Psoas muscle (tissue), 7 donors: ENCODE measurements at regions not wholly inside any gene's neighbourhood (a gene's known extent, or its start where the extent isn't known, plus 50 kb on each side); places are given as distances from the start of the nearest gene placed in this dataset.

Experiments used
- ATAC-seq, 4 donors: fragments of 200-7000 bp; cut with Tn5 transposase; one replicate each; pipeline ENCODE4 v1.9.1; 2020; ENCODE audit warnings: moderate library complexity in 3 of 4, mild to moderate bottlenecking in 2 of 4
- DNase-seq, 2 donors: peaks; one replicate each; pipeline ENCODE4 v3.0.0-alpha.2; 2020
- H3K27ac ChIP-seq: fragments of 200-600 bp; one replicate; pipeline ENCODE4 v1.8.0; 2022
- H3K27me3 ChIP-seq, 3 donors: fragments of 200-600 bp in 1 of 3; one replicate each; pipeline versions ENCODE4 v1.6.1 to v1.8.0; 2013 to 2022; ENCODE audit warnings: low read length in 2 of 3, mild to moderate bottlenecking in 2 of 3, moderate library complexity in 1 of 3; ENCODE audit not compliant: insufficient read depth in 3 of 3
- H3K36me3 ChIP-seq, 2 donors: fragments of 200-600 bp in 1 of 2; one replicate each; pipeline versions ENCODE4 v1.6.1 to v1.8.0; 2013 to 2022; ENCODE audit warnings: low read depth in 1 of 2, mild to moderate bottlenecking in 1 of 2, moderate library complexity in 1 of 2; ENCODE audit not compliant: insufficient read depth in 1 of 2
- H3K4me1 ChIP-seq: fragments of 200-600 bp; one replicate; pipeline ENCODE4 v1.8.0; 2022
- H3K4me3 ChIP-seq: fragments of 200-600 bp; one replicate; pipeline ENCODE4 v1.8.0; 2022; ENCODE audit warnings: mild to moderate bottlenecking
- H3K9me3 ChIP-seq: fragments of 200-600 bp; one replicate; pipeline ENCODE4 v1.8.0; 2022
- CTCF ChIP-seq: fragments of 200-600 bp; IDR thresholded peaks from one replicate; pipeline ENCODE4 v1.8.0; 2022; ENCODE audit warnings: antibody characterized with exemption
- WGBS, 3 donors: extraction: QIAGEN DNeasy Blood & Tissue Kit; methylation state at CpG; one replicate each; pipeline versions ENCODE4 v1.1.6 to v1.1.7; 2013; 5-methylcytosine and 5-hydroxymethylcytosine counted together
- intact Hi-C, 2 donors: fragments of 100-400 bp; cut with DNase I; formaldehyde crosslinking; loops; one replicate each; pipeline versions ENCODE4 v1.11.0 to v1.14.2; 2022
- donor health status: healthy with polysubstance abuse.
- donor health status: DM: no; HTN: no; CAD: no; lungs with moderate emphysema.
- donor health status: Bipolar disorder and iron deficiency.
- donor health status: healthy.
- donor health status: DM: yes; HTN: yes; CAD: no.
- donor health status: DM: no; HTN: no; CAD: no.
- donor health status: DM: yes; HTN: yes; CAD: no.

GRCh38 chr4:10316851-10317250, 140.4 kb downstream of the ZNF518B start:
- Histone ChIP-seq H3K9me3 (no peaks in the 10 kb centered on the region), H3K27ac (no peak overlapping the region), H3K27me3 (peaks cover 0 to 2% (median 0%) of the 10 kb centered on the region in 3 donors), H3K4me1 (no peaks in the 10 kb centered on the region), H3K36me3 (no peaks in the 10 kb centered on the region), H3K4me3 (no peak overlapping the region)
- ATAC-seq (no peak), DNase-seq (no peak)
- intact Hi-C loops, result no loop called here
- 77 to 81% (median 79%) methylated on average over 3 of the region's 3 CpGs for WGBS, 3 donors
- no peak for TF ChIP-seq CTCF

- intact Hi-C loops, result no loop called here
- Histone ChIP-seq H3K27ac (no peak overlapping the region), H3K4me3 (no peak overlapping the region), H3K9me3 (no peaks in the 10 kb centered on the region), H3K36me3 (no peaks in the 10 kb centered on the region), H3K27me3 (peaks cover 0 to 2% (median 0%) of the 10 kb centered on the region in 3 donors), H3K4me1 (no peaks in the 10 kb centered on the region)
- 64 to 86% (median 71%) methylated on average over 4 of the region's 4 CpGs for WGBS, 3 donors
- no peak for TF ChIP-seq CTCF
- ATAC-seq, result no peak
- no peak for DNase-seq
These were observed 141.6 kb downstream of the ZNF518B start for GRCh38 chr4:10315638-10316037.

- intact Hi-C loops, result no loop called here
- WGBS, 3 donors, result 70 to 82% (median 75%) methylated on average over 3 of the region's 3 CpGs
- H3K27me3 ChIP-seq, result peaks cover 2 to 4% (median 3%) of the 10 kb centered on the region in 3 donors
- DNase-seq (no peak), ATAC-seq (no peak)
- H3K27ac ChIP-seq, result no peak overlapping the region
- no peaks in the 10 kb centered on the region for H3K9me3 ChIP-seq
- H3K4me1 ChIP-seq, result no peaks in the 10 kb centered on the region
- H3K4me3 ChIP-seq, result no peak overlapping the region
- no peaks in the 10 kb centered on the region for H3K36me3 ChIP-seq
- no peak for TF ChIP-seq CTCF
These were observed 144.7 kb downstream of the ZNF518B start for GRCh38 chr4:10312568-10312967.

GRCh38 chr4:10311939-10312338, 145.3 kb downstream of the ZNF518B start:
- Histone ChIP-seq H3K27me3 (peaks cover 2 to 4% (median 3%) of the 10 kb centered on the region in 3 donors), H3K4me1 (no peaks in the 10 kb centered on the region), H3K9me3 (no peaks in the 10 kb centered on the region), H3K36me3 (no peaks in the 10 kb centered on the region), H3K4me3 (no peak overlapping the region), H3K27ac (no peak overlapping the region)
- no peak for TF ChIP-seq CTCF
- DNase-seq (no peak), ATAC-seq (no peak)
- intact Hi-C loops, result no loop called here
- WGBS, 3 donors, result 71 to 78% (median 72%) methylated on average over 4 of the region's 4 CpGs

- DNase-seq (no peak), ATAC-seq (no peak)
- no peak overlapping the region for H3K4me3 ChIP-seq
- no peak overlapping the region for H3K27ac ChIP-seq
- intact Hi-C loops, result no loop called here
- TF ChIP-seq CTCF, result no peak
- H3K36me3 ChIP-seq, result no peaks in the 10 kb centered on the region
- no peaks in the 10 kb centered on the region for H3K4me1 ChIP-seq
- no peaks in the 10 kb centered on the region for H3K9me3 ChIP-seq
- H3K27me3 ChIP-seq, result peaks cover 0 to 11% (median 4%) of the 10 kb centered on the region in 3 donors
These were observed 151.4 kb downstream of the ZNF518B start for GRCh38 chr4:10305816-10306215.
